HepG2 (cell line): ENCODE measurements at regions not wholly inside any gene's neighbourhood (a gene's known extent, or its start where the extent isn't known, plus 50 kb on each side); places are given as distances from the start of the nearest gene placed in this dataset.

Experiments used
- DR1 ChIP-seq: sonication (generic); formaldehyde crosslinking; IDR thresholded peaks from 2 replicates; pipeline ENCODE4 v1.8.0; 2021; ENCODE audit warnings: mild to moderate bottlenecking, missing genetic modification reagents, inconsistent platforms
- NCOR1 ChIP-seq: fragments of 200-600 bp; sonication (generic); IDR thresholded peaks from 2 replicates; pipeline ENCODE4 v1.7.0; 2017; ENCODE audit warnings: antibody characterized with exemption, low read length, borderline replicate concordance
- RERE ChIP-seq: IDR thresholded peaks from 2 replicates; pipeline ENCODE4 v1.6.1; 2016; ENCODE audit warnings: low read depth, missing genetic modification reagents, missing compliant biosample characterization
- RNF219 ChIP-seq: sonication (generic); formaldehyde crosslinking; IDR thresholded peaks from 2 replicates; pipeline ENCODE4 v1.5.0; 2020; ENCODE audit warnings: mild to moderate bottlenecking, missing genetic modification reagents
- ZNF343 ChIP-seq: sonication (generic); formaldehyde crosslinking; IDR thresholded peaks from 2 replicates; pipeline ENCODE4 v1.4.0; 2020; ENCODE audit warnings: mild to moderate bottlenecking, missing genetic modification reagents

- no peak for TF ChIP-seq RERE (CRISPR knock-in tag)
- TF ChIP-seq DR1 (CRISPR knock-in tag), result no peak
- no peak for TF ChIP-seq ZNF343
- no peak for TF ChIP-seq RNF219 (CRISPR knock-in tag)
- TF ChIP-seq NCOR1, result no peak
- TF ChIP-seq, all 625 proteins: peak for 0
These were observed 54.0 kb upstream of the LRP8 start (continued) for GRCh38 chr1:53381790-53382401.
